Vagina (tissue), 2 donors: ENCODE measurements at regions not wholly inside any gene's neighbourhood (a gene's known extent, or its start where the extent isn't known, plus 50 kb on each side); places are given as distances from the start of the nearest gene placed in this dataset.

Source experiments
- CTCF ChIP-seq, 3 experiments: fragments of 450-650 bp in 2 of 3; fragments of 200-600 bp in 1 of 3; sonication (generic) in 1 of 3; IDR thresholded peaks; one replicate each; pipeline ENCODE4 v1.5.1; 2017 to 2019; ENCODE audit warnings: antibody characterized with exemption in 3 of 3, mild to moderate bottlenecking in 2 of 3, moderate library complexity in 2 of 3
- POLR2A ChIP-seq, 2 donors: fragments of 450-650 bp; IDR thresholded peaks; one replicate each; pipeline ENCODE4 v1.6.1; 2017; ENCODE audit warnings: antibody characterized with exemption in 2 of 2, mild to moderate bottlenecking in 2 of 2, moderate library complexity in 2 of 2
- POLR2AphosphoS5 ChIP-seq, 2 donors: sonication (generic); formaldehyde crosslinking; IDR thresholded peaks; one replicate each; pipeline ENCODE4 v1.9.0; 2017; ENCODE audit warnings: antibody characterized with exemption in 2 of 2, mild to moderate bottlenecking in 2 of 2, low read depth in 1 of 2; ENCODE audit not compliant: insufficient read depth in 1 of 2

GRCh38 chr11:41788177-41788576, 328.7 kb upstream of the LRRC4C start:
- no peak for TF ChIP-seq CTCF (IDR thresholded peaks at IDR 0.05)
- no peak for TF ChIP-seq POLR2A (IDR thresholded peaks at IDR 0.05)
- TF ChIP-seq POLR2AphosphoS5 (IDR thresholded peaks at IDR 0.05; ENCODE audit: insufficient read depth in 1 of 2, low read depth in 1 of 2) = no peak
